Fibroblast of the aortic adventitia (primary cell): ENCODE measurements at regions not wholly inside any gene's neighbourhood (a gene's known extent, or its start where the extent isn't known, plus 50 kb on each side); places are given as distances from the start of the nearest gene placed in this dataset.
A peak's percentile ranks its signal among the peaks of the same experiment; 100 is the strongest.
"Not testable (repeated sequence)": the region's sequence is repeated elsewhere in the genome, so short reads cannot be mapped to it uniquely, and the experiment has no call there.

ENCODE experiments used
- DNase-seq: peaks from one replicate; pipeline ENCODE4 v3.0.0-alpha.2; 2010; ENCODE audit warnings: low read depth
- H3K4me3 ChIP-seq: 2 replicates; pipeline ENCODE4 v1.5.1; 2011; ENCODE audit warnings: low read depth, mild to moderate bottlenecking, control low read depth, low read length, moderate library complexity
- TF ChIP-seq, protein P1 (sequence below): IDR thresholded peaks from 2 replicates; pipeline ENCODE4 v1.5.1; 2011; ENCODE audit warnings: mild to moderate bottlenecking, low read length, control low read depth, inconsistent platforms; ENCODE audit not compliant: insufficient read depth

GRCh38 chr7:66490979-66491378 is 137.7 kb upstream of the KCTD7 start:
- DNase-seq: not testable (repeated sequence)

GRCh38 chr7:66492405-66492804 is 136.3 kb upstream of the KCTD7 start:
- H3K4me3 ChIP-seq: peak overlapping the region; percentile 73
- DNase-seq: not testable (repeated sequence)

More at GRCh38 chr7:66490979-66491378, 137.7 kb upstream of the KCTD7 start:
- not testable (repeated sequence) for H3K4me3 ChIP-seq

GRCh38 chr7:66493235-66494205 is 135.2 kb upstream of the KCTD7 start:
- TF ChIP-seq, protein P1, sequence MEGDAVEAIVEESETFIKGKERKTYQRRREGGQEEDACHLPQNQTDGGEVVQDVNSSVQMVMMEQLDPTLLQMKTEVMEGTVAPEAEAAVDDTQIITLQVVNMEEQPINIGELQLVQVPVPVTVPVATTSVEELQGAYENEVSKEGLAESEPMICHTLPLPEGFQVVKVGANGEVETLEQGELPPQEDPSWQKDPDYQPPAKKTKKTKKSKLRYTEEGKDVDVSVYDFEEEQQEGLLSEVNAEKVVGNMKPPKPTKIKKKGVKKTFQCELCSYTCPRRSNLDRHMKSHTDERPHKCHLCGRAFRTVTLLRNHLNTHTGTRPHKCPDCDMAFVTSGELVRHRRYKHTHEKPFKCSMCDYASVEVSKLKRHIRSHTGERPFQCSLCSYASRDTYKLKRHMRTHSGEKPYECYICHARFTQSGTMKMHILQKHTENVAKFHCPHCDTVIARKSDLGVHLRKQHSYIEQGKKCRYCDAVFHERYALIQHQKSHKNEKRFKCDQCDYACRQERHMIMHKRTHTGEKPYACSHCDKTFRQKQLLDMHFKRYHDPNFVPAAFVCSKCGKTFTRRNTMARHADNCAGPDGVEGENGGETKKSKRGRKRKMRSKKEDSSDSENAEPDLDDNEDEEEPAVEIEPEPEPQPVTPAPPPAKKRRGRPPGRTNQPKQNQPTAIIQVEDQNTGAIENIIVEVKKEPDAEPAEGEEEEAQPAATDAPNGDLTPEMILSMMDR: peak; percentile 49
- H3K4me3 ChIP-seq: peak overlapping the region; percentile 73
- DNase-seq: peak; percentile 97

GRCh38 chr7:66497346-66497745 is 131.3 kb upstream of the KCTD7 start:
- H3K4me3 ChIP-seq: no peak overlapping the region
- TF ChIP-seq, protein P1: no peak
- no peak for DNase-seq

- no peak for DNase-seq
- no peak overlapping the region for H3K4me3 ChIP-seq
- TF ChIP-seq, protein P1: no peak
These were observed 128.6 kb upstream of the KCTD7 start for GRCh38 chr7:66500087-66500486.

- no peak overlapping the region for H3K4me3 ChIP-seq
- TF ChIP-seq, protein P1: peak; percentile 3
- no peak for DNase-seq
These were observed 126.2 kb upstream of the KCTD7 start for GRCh38 chr7:66502230-66503035.

GRCh38 chr7:66503036-66503370 is 125.7 kb upstream of the KCTD7 start:
- TF ChIP-seq, protein P1: no peak
- no peak overlapping the region for H3K4me3 ChIP-seq
- no peak for DNase-seq
